ENCODE measurements at regions not wholly inside any gene's neighbourhood (a gene's known extent, or its start where the extent isn't known, plus 50 kb on each side); places are given as distances from the start of the nearest gene placed in this dataset.

DNA sequence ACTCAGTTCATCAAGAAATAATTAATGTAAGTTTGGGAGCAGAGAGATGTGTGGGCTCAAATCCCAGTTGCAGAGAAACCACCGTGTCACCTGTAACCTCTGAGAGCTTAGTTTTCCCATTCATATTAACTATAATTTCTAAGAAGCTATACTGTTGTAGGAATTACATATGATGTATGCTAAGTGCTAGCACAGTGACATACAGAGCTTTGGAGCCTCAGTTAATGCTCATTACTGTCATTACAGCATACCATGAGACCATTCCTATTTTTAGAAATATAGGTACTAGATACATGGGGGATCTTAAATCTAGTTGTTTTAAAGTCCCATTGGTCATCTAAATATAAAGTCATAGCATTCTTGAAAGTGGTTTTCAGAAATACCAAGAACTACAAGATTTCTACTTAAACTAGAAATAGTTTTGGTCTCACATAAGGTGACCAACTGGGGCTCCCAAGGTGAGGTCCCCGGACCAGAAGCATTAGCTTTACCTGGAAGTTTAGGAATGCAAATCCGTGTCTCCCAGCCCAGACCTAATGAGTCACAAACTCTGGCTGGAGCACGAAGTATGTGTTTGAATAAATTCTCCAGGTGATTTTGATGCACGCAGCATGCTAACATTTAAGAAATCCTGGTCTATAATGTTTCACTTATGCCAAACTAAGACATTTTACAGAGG, 144.6 kb downstream of the LACC1 start:
- H3K27me3 ChIP-seq (replicated peaks; ENCODE audit: control insufficient read depth, insufficient read depth, low read length) = no peaks in the 10 kb centered on the region; the same call in 1 of the 2 replicates

DNA sequence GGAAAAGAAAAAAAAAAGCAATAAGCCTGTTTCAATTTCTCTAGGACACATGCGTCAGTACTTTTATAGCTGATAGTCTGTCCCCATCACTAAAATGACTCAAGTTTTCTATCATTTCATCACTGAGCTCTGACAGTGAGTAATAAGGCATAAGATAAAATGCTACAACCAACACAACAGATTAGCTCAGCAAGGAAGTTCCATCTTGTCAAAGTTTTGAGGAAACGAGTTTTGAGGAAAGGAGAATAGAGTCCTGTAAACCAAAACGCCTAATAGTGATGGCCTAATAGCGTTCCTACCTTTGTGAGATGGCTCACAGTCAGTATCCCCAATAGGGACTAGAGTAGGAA, 145.1 kb downstream of the LACC1 start:
- Histone ChIP-seq H3K27me3 (replicated peaks; ENCODE audit: control insufficient read depth, insufficient read depth, low read length) (no peaks in the 10 kb centered on the region; the same call in 1 of the 2 replicates), H3K4me3 (replicated peaks; ENCODE audit: low read depth, low read length) (no peak overlapping the region), H3K36me3 (ENCODE audit: control insufficient read depth, insufficient read depth, low read length) (no peaks in the 10 kb centered on the region)
- no peak for DNase-seq (ENCODE audit: extremely low read depth, insufficient read length)
- TF ChIP-seq, protein P1, sequence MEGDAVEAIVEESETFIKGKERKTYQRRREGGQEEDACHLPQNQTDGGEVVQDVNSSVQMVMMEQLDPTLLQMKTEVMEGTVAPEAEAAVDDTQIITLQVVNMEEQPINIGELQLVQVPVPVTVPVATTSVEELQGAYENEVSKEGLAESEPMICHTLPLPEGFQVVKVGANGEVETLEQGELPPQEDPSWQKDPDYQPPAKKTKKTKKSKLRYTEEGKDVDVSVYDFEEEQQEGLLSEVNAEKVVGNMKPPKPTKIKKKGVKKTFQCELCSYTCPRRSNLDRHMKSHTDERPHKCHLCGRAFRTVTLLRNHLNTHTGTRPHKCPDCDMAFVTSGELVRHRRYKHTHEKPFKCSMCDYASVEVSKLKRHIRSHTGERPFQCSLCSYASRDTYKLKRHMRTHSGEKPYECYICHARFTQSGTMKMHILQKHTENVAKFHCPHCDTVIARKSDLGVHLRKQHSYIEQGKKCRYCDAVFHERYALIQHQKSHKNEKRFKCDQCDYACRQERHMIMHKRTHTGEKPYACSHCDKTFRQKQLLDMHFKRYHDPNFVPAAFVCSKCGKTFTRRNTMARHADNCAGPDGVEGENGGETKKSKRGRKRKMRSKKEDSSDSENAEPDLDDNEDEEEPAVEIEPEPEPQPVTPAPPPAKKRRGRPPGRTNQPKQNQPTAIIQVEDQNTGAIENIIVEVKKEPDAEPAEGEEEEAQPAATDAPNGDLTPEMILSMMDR (IDR thresholded peaks at IDR 0.05; ENCODE audit: insufficient read depth, low read length, poor library complexity, severe bottlenecking) = no peak

More for the DNA sequence above, 144.6 kb downstream of the LACC1 start:
- Histone ChIP-seq H3K4me3 (replicated peaks; ENCODE audit: low read depth, low read length) (no peak overlapping the region), H3K36me3 (ENCODE audit: control insufficient read depth, insufficient read depth, low read length) (no peaks in the 10 kb centered on the region)
- no peak for DNase-seq (ENCODE audit: extremely low read depth, insufficient read length)
- TF ChIP-seq, protein P1 (IDR thresholded peaks at IDR 0.05; ENCODE audit: insufficient read depth, low read length, poor library complexity, severe bottlenecking) = no peak

- DNase-seq (ENCODE audit: extremely low read depth, insufficient read length) = no peak
- H3K27me3 ChIP-seq (replicated peaks; ENCODE audit: control insufficient read depth, insufficient read depth, low read length) = no peaks in the 10 kb centered on the region; the same call in 1 of the 2 replicates
- H3K4me3 ChIP-seq (replicated peaks; ENCODE audit: low read depth, low read length) = no peak overlapping the region
- no peaks in the 10 kb centered on the region for H3K36me3 ChIP-seq (ENCODE audit: control insufficient read depth, insufficient read depth, low read length)
- TF ChIP-seq, protein P1 (IDR thresholded peaks at IDR 0.05; ENCODE audit: insufficient read depth, low read length, poor library complexity, severe bottlenecking) = no peak
Observed at GRCh38 chr13:44026194-44026593, 146.5 kb downstream of the LACC1 start.

DNA sequence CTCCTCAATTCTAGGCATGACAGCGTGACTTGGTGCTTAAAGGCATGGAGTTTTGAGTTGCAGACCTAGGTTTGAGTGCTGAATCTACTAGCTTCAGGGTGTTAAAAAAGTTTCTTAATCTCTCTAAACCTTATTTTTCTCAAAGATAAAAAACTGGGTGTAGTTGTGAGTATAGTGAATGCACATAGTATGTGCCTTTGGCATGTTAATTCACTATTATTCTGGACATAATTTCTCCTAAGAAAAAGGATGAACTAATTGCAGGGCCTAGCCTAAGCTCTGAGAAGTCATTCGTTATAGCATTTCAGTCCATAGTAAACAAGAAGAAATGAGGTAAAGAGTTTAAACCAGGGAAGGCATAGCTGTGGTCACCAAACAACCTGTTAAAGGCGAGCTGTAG, 149.0 kb downstream of the LACC1 start:
- Histone ChIP-seq H3K4me3 (replicated peaks; ENCODE audit: low read depth, low read length) (no peak overlapping the region), H3K36me3 (ENCODE audit: control insufficient read depth, insufficient read depth, low read length) (no peaks in the 10 kb centered on the region), H3K27me3 (replicated peaks; ENCODE audit: control insufficient read depth, insufficient read depth, low read length) (no peaks in the 10 kb centered on the region; the same call in 1 of the 2 replicates)
- no peak for DNase-seq (ENCODE audit: extremely low read depth, insufficient read length)
- TF ChIP-seq, protein P1 (IDR thresholded peaks at IDR 0.05; ENCODE audit: insufficient read depth, low read length, poor library complexity, severe bottlenecking) = no peak

- TF ChIP-seq, protein P1 (IDR thresholded peaks at IDR 0.05; ENCODE audit: insufficient read depth, low read length, poor library complexity, severe bottlenecking) = no peak
- no peak for DNase-seq (ENCODE audit: extremely low read depth, insufficient read length)
- no peaks in the 10 kb centered on the region for H3K36me3 ChIP-seq (ENCODE audit: control insufficient read depth, insufficient read depth, low read length)
- H3K27me3 ChIP-seq (replicated peaks; ENCODE audit: control insufficient read depth, insufficient read depth, low read length) = no peaks in the 10 kb centered on the region; the same call in 1 of the 2 replicates
- H3K4me3 ChIP-seq (replicated peaks; ENCODE audit: low read depth, low read length) = no peak overlapping the region
Observed at GRCh38 chr13:44030615-44031014, 150.9 kb downstream of the LACC1 start.

Measured in GM06990 (cell line).